COR-L47 (cell line): ENCODE measurements at regions not wholly inside any gene's neighbourhood (a gene's known extent, or its start where the extent isn't known, plus 50 kb on each side); places are given as distances from the start of the nearest gene placed in this dataset.
A peak's percentile ranks its signal among the peaks of the same experiment; 100 is the strongest.
"Not testable (repeated sequence)": the region's sequence is repeated elsewhere in the genome, so short reads cannot be mapped to it uniquely, and the experiment has no call there.

ENCODE experiments used
- DNase-seq: peaks from one replicate; lab custom pipeline; 2025; lab: John Stamatoyannopoulos, UW

- DNase-seq = not testable (repeated sequence)
Observed at GRCh38 chr20:30164389-30164788, 1093.1 kb upstream of the DEFB115 start.

- DNase-seq = no peak
Observed at GRCh38 chr20:30167540-30167939, 1089.9 kb upstream of the DEFB115 start.

- no peak for DNase-seq
Observed at GRCh38 chr20:30168025-30168799, 1089.3 kb upstream of the DEFB115 start.

- no peak for DNase-seq
Observed at GRCh38 chr20:30168800-30169138, 1088.7 kb upstream of the DEFB115 start.

- DNase-seq = no peak
Observed at GRCh38 chr20:30175681-30176080, 1081.8 kb upstream of the DEFB115 start.

- not testable (repeated sequence) for DNase-seq
Observed at GRCh38 chr20:30183124-30183523, 1074.3 kb upstream of the DEFB115 start.

- DNase-seq = not testable (repeated sequence)
Observed at GRCh38 chr20:30191785-30192184, 1065.7 kb upstream of the DEFB115 start.

- not testable (repeated sequence) for DNase-seq
Observed at GRCh38 chr20:30234477-30234876, 1023.0 kb upstream of the DEFB115 start.

GRCh38 chr20:30275073-30275472 is 982.4 kb upstream of the DEFB115 start:
- DNase-seq = not testable (repeated sequence)

- DNase-seq = no peak
Observed at GRCh38 chr20:30281584-30282197, 975.8 kb upstream of the DEFB115 start.

GRCh38 chr20:30283476-30284280 is 973.8 kb upstream of the DEFB115 start:
- peak; percentile 20 for DNase-seq

GRCh38 chr20:30284281-30284905 is 973.1 kb upstream of the DEFB115 start:
- no peak for DNase-seq

- no peak for DNase-seq
Observed at GRCh38 chr20:30285677-30286076, 971.8 kb upstream of the DEFB115 start.

GRCh38 chr20:30286157-30286556 is 971.3 kb upstream of the DEFB115 start:
- no peak for DNase-seq

GRCh38 chr20:30287459-30287858 is 970.0 kb upstream of the DEFB115 start:
- DNase-seq = not testable (repeated sequence)

- no peak for DNase-seq
Observed at GRCh38 chr20:30288346-30288745, 969.1 kb upstream of the DEFB115 start.

- DNase-seq = not testable (repeated sequence)
Observed at GRCh38 chr20:30289049-30289448, 968.4 kb upstream of the DEFB115 start.

- DNase-seq = not testable (repeated sequence)
Observed at GRCh38 chr20:30289711-30290141, 967.7 kb upstream of the DEFB115 start.

- not testable (repeated sequence) for DNase-seq
Observed at GRCh38 chr20:30290361-30291063, 967.0 kb upstream of the DEFB115 start.

- not testable (repeated sequence) for DNase-seq
Observed at GRCh38 chr20:30291064-30291379, 966.4 kb upstream of the DEFB115 start.

GRCh38 chr20:30291686-30292085 is 965.8 kb upstream of the DEFB115 start:
- not testable (repeated sequence) for DNase-seq

- DNase-seq = not testable (repeated sequence)
Observed at GRCh38 chr20:30295396-30295795, 962.1 kb upstream of the DEFB115 start.
